PC-9 (cell line): ENCODE measurements at regions not wholly inside any gene's neighbourhood (a gene's known extent, or its start where the extent isn't known, plus 50 kb on each side); places are given as distances from the start of the nearest gene placed in this dataset.

Experiments used
- BruUV-seq: library from RNA; stranded (reverse); fragments of 400-500 nt; replicated peaks from 2 replicates; lab custom pipeline; 2021; lab: Mats Ljungman, UMichigan
- CTCF ChIA-PET: fragments of 300-600 bp; sonication (Branson Sonifier 250); formaldehyde crosslinking; loops from one replicate; lab custom pipeline; 2022; ENCODE audit warnings: antibody characterized with exemption; lab: Charles Lee
- POLR2A ChIA-PET: fragments of 300-600 bp; sonication (Branson Sonifier 250); formaldehyde crosslinking; loops from one replicate; lab custom pipeline; 2022; ENCODE audit warnings: antibody characterized with exemption; ENCODE audit not compliant: unreplicated experiment; lab: Charles Lee
- DNase-seq, 2 experiments: peaks; one replicate each; pipeline versions ENCODE4 v3.0.0 to v3.0.0-alpha.2; 2015 to 2022; ENCODE audit warnings: mixed read lengths in 1 of 2
- H2AFZ ChIP-seq: fragments of 200-600 bp; sonication (generic); 2 replicates; pipeline ENCODE4 v1.8.1; 2017; ENCODE audit warnings: antibody characterized with exemption
- H3F3A ChIP-seq: fragments of 200-600 bp; sonication (generic); 2 replicates; pipeline ENCODE4 v1.8.1; 2017; ENCODE audit warnings: antibody characterized with exemption, mild to moderate bottlenecking, low read depth; ENCODE audit not compliant: insufficient read depth
- H3K27ac ChIP-seq: fragments of 200-600 bp; sonication (generic); 2 replicates; pipeline ENCODE4 v1.6.1; 2016; ENCODE audit warnings: mixed run types
- H3K27me3 ChIP-seq: fragments of 200-600 bp; sonication (generic); 2 replicates; pipeline ENCODE4 v1.6.1; 2016; ENCODE audit warnings: low read depth, mixed run types; ENCODE audit not compliant: insufficient read depth
- H3K36me3 ChIP-seq: fragments of 200-600 bp; sonication (generic); 2 replicates; pipeline ENCODE4 v1.6.1; 2016; ENCODE audit warnings: low read depth, mixed run types
- H3K4me1 ChIP-seq: fragments of 200-600 bp; sonication (generic); replicated peaks from 2 replicates; pipeline ENCODE4 v1.6.1; 2016; ENCODE audit warnings: mixed run types; ENCODE audit not compliant: insufficient read depth
- H3K4me2 ChIP-seq: fragments of 200-600 bp; sonication (generic); 2 replicates; pipeline ENCODE4 v1.6.1; 2017; ENCODE audit warnings: mixed run types
- H3K4me3 ChIP-seq: fragments of 200-600 bp; sonication (generic); 2 replicates; pipeline ENCODE4 v1.6.1; 2016; ENCODE audit warnings: mixed run types
- H3K79me2 ChIP-seq: fragments of 200-600 bp; sonication (generic); 2 replicates; pipeline ENCODE4 v1.6.1; 2017; ENCODE audit warnings: low read depth, mixed run types
- H3K9me2 ChIP-seq: fragments of 200-600 bp; sonication (generic); 2 replicates; pipeline ENCODE4 v1.8.1; 2017; ENCODE audit warnings: mild to moderate bottlenecking; ENCODE audit not compliant: insufficient read depth
- H3K9me3 ChIP-seq: fragments of 200-600 bp; sonication (generic); 2 replicates; pipeline ENCODE4 v1.8.1; 2016; ENCODE audit warnings: low read depth; ENCODE audit not compliant: insufficient read depth
- H4K20me1 ChIP-seq: fragments of 200-600 bp; sonication (generic); 2 replicates; pipeline ENCODE4 v1.8.1; 2017; ENCODE audit not compliant: insufficient read depth
- EZH2 ChIP-seq: fragments of 200-600 bp; sonication (generic); IDR thresholded peaks from 2 replicates; pipeline ENCODE4 v1.8.0; 2017; ENCODE audit warnings: antibody characterized with exemption, low read depth
- intact Hi-C: fragments of 100-400 bp; cut with micrococcal nuclease; formaldehyde crosslinking; loops from one replicate; pipeline ENCODE4 v1.10.0; 2022; ENCODE audit not compliant: unreplicated experiment
- TF ChIP-seq, protein P1 (sequence below): fragments of 200-600 bp; sonication (generic); conservative IDR thresholded peaks from 2 replicates; pipeline ENCODE4 v1.6.1; 2017; ENCODE audit warnings: mixed run types, antibody characterized with exemption, mild to moderate bottlenecking, moderate library complexity

DNA sequence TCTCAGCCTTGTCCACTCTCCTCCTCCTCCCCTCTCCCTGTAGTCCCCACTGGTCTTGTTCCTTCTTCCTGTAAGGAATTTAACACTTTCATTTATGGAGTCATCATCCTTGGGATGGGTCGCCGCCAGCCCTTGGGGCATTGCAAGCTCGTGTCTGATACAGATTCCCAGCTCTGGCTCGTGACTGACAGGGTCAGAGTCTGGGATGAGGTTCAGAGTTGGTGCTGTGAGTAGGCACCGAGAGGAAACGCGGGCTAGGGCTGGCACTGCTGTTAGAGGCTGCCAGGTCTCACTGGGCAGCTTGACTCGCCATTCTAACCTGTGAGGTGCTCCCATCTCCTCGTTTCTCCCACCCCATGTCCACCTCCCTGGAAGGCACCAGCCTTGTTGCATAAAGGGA, 407.0 kb downstream of the SOX9 start:
- no peak for DNase-seq
- H3K27ac ChIP-seq: no peak overlapping the region
- intact Hi-C loops: no loop called here
- H2AFZ ChIP-seq: no peak overlapping the region
- peaks cover 100% of the 10 kb centered on the region for H3K79me2 ChIP-seq
- no peaks in the 10 kb centered on the region for H3K9me2 ChIP-seq
- peaks cover 16% of the 10 kb centered on the region for H4K20me1 ChIP-seq
- ChIA-PET CTCF (no interaction called here), POLR2A (no interaction called here)
- H3K36me3 ChIP-seq: no peaks in the 10 kb centered on the region
- H3K4me1 ChIP-seq: no peaks in the 10 kb centered on the region
- H3F3A ChIP-seq: peaks cover 13% of the 10 kb centered on the region; the same call in 1 of the 2 replicates
- TF ChIP-seq EZH2: no peak
- TF ChIP-seq, protein P1, sequence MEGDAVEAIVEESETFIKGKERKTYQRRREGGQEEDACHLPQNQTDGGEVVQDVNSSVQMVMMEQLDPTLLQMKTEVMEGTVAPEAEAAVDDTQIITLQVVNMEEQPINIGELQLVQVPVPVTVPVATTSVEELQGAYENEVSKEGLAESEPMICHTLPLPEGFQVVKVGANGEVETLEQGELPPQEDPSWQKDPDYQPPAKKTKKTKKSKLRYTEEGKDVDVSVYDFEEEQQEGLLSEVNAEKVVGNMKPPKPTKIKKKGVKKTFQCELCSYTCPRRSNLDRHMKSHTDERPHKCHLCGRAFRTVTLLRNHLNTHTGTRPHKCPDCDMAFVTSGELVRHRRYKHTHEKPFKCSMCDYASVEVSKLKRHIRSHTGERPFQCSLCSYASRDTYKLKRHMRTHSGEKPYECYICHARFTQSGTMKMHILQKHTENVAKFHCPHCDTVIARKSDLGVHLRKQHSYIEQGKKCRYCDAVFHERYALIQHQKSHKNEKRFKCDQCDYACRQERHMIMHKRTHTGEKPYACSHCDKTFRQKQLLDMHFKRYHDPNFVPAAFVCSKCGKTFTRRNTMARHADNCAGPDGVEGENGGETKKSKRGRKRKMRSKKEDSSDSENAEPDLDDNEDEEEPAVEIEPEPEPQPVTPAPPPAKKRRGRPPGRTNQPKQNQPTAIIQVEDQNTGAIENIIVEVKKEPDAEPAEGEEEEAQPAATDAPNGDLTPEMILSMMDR: no peak
- H3K4me3 ChIP-seq: no peak overlapping the region
- BruUV-seq: no TSS peak
- H3K9me3 ChIP-seq: no peaks in the 10 kb centered on the region
- H3K27me3 ChIP-seq: no peaks in the 10 kb centered on the region
- no peak overlapping the region for H3K4me2 ChIP-seq

DNA sequence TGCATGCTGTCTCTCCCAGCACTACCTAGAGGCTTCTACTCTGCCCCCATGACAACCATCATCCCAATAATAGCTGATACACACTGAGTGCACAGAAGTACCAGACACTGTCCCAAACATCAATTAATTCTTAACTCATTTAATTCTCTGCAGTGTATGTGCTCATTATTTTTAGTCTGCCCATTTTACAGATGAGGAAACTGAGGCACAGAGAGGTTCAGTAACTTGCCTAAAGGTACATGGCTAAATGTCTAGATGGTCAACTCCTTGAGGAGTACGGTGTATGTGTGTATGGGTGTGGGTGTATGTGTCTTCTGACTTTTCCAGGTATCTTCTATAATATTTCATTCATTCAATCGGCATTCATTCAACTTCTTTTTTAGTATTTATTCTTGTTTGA, 407.9 kb downstream of the SOX9 start:
- BruUV-seq: no TSS peak
- DNase-seq: no peak
- TF ChIP-seq EZH2: no peak
- TF ChIP-seq, protein P1: no peak
- POLR2A ChIA-PET: no interaction called here
- H3K36me3 ChIP-seq: no peaks in the 10 kb centered on the region
- no peaks in the 10 kb centered on the region for H3K9me3 ChIP-seq
- no peak overlapping the region for H3K4me3 ChIP-seq
- H2AFZ ChIP-seq: no peak overlapping the region
- H3K4me1 ChIP-seq: no peaks in the 10 kb centered on the region
- H3F3A ChIP-seq: peaks cover 13% of the 10 kb centered on the region; the same call in 1 of the 2 replicates
- no peak overlapping the region for H3K27ac ChIP-seq
- intact Hi-C loops: no loop called here
- peaks cover 100% of the 10 kb centered on the region for H3K79me2 ChIP-seq
- no peak overlapping the region for H3K4me2 ChIP-seq
- H3K27me3 ChIP-seq: no peaks in the 10 kb centered on the region
- H4K20me1 ChIP-seq: peaks cover 16% of the 10 kb centered on the region
- CTCF ChIA-PET: no interaction called here
- H3K9me2 ChIP-seq: no peaks in the 10 kb centered on the region

DNA sequence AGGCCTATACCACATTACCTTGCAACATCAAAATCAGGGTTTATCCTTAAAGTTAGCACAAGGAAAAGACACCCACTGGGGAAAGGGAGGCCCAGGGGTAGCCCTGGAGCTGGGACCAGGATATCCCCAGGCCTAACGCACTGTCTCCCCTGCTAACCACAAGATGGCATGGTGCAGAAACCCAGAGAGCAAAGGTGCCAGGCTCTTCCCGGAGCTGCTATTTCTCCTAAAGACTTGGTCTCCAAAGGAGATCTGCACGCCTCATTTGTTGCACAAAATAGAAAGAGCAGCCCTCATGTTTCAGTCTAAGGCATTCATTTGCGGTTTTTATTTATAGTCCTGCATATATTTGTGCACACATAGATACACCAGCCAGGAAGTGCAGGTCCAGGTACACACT, 408.6 kb downstream of the SOX9 start:
- CTCF ChIA-PET: no interaction called here
- Histone ChIP-seq H3K4me2 (no peak overlapping the region), H3K4me1 (no peaks in the 10 kb centered on the region), H3K36me3 (no peaks in the 10 kb centered on the region), H3K9me3 (peaks cover 3% of the 10 kb centered on the region; the same call in 1 of the 2 replicates), H3K27me3 (no peaks in the 10 kb centered on the region), H2AFZ (no peak overlapping the region), H3K27ac (no peak overlapping the region), H3K9me2 (no peaks in the 10 kb centered on the region), H3K4me3 (no peak overlapping the region), H3K79me2 (peaks cover 100% of the 10 kb centered on the region), H4K20me1 (peaks cover 16% of the 10 kb centered on the region), H3F3A (peaks cover 11% of the 10 kb centered on the region; the same call in 1 of the 2 replicates)
- POLR2A ChIA-PET: no interaction called here
- BruUV-seq: no TSS peak
- no peak for DNase-seq
- intact Hi-C loops: no loop called here
- TF ChIP-seq, protein P1: no peak
- no peak for TF ChIP-seq EZH2
